Medulla oblongata (tissue), 1 donor: ENCODE measurements at regions not wholly inside any gene's neighbourhood (a gene's known extent, or its start where the extent isn't known, plus 50 kb on each side); places are given as distances from the start of the nearest gene placed in this dataset.

Experiments used
- DNase-seq: peaks from one replicate; pipeline ENCODE4 v3.0.0-alpha.2; 2015; ENCODE audit errors: extremely low spot score

DNA sequence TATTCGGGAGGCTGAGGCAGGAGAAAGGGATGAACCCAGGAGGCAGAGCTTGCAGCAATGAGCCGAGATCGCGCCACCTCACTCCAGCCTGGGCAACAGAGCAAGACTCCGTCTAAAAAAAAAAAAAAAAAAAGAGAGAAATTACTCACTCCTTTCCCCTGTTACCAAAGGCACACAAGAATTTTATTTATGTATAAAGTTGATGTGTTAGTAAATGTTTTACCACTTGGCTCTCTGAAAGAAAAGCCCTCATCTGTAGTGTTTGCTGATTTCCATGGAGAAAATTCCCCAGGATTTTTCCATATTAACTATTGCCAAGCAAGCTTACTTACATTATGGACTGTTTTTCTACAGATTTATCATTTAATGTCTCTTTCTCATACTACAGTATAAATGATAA lies 142.1 kb upstream of the PABPC4L start:
- DNase-seq, result no peak

DNA sequence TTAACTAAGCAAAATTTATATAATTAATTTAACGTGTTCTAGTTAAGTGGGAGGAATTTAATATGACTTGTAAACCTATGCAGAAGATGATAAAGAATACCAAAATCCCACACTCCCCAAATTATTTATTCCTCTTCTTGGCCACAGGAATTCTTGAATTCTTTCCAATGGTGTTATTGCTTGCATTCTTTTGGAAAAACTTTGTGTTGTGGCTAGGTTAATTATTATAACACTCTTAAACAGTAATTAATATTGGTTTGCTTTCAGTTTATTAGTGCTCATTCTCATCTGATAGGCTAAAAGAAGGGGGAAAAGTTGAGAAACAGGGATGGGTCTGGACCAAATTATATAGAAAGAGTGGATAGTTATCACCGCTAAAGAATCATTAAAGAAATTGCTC lies 141.5 kb upstream of the PABPC4L start:
- DNase-seq, result no peak

DNA sequence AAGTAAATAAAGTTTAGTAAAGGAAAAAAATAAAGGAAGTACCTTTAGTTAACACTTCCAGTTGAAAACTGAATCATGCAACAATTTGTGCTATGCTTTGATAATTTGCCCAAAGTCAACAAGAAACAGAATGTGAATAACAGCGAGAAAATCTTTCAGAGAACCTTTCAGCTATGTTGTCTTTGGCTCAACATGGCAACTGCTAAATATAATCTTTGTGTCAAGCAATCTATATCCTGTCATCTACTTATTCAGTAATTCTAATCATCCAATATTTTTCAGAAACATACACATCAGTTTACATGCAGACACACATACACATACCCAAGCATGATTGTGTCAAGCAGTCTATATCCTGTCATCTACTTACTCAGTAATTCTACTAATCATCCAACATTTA lies 136.0 kb upstream of the PABPC4L start:
- no peak for DNase-seq

- DNase-seq, result no peak
These were observed 127.2 kb upstream of the PABPC4L start for GRCh38 chr4:134328741-134329140.

GRCh38 chr4:134327274-134328122 lies 125.9 kb upstream of the PABPC4L start:
- DNase-seq, result no peak

- no peak for DNase-seq
These were observed 125.3 kb upstream of the PABPC4L start for GRCh38 chr4:134326866-134327265.

DNA sequence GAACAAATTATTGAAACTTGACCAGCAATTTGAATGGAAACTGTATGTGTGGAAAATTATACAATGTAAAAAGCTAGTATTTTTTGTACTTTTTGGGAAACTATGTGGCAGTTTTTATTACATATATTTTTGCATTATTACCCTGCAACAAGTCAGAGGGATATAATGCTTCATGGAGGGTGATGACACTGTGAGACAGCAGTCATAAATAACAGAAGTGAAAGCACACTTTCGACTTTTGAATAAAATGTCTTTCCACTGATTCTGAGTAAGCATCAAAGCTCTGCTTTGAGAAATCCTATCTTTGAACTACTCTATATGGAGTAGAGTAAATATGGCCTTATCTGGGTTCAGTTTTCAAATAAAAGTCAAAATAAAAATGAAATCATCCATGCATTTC lies 122.6 kb upstream of the PABPC4L start:
- no peak for DNase-seq

- no peak for DNase-seq
These were observed 118.5 kb upstream of the PABPC4L start for GRCh38 chr4:134320048-134320447.

DNA sequence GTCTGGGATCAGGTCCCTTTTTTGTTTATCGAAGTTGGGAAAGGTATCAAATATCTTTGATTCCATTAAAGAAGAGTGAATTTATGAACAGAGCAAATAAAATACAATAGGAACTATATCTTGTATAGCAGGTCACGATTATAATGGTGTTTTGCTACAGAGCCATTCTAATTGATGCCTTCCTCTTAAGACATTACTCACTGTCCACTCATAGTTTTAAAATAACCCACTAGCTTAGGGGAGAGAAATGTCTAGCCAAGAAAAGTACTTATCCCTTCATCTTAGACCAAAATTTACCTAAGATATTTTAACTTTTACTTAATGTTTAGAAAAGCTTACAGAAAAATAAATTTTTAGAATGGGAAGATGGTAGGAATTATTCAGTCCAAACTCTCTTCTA lies 112.0 kb upstream of the PABPC4L start:
- DNase-seq, result no peak

- no peak for DNase-seq
These were observed 108.1 kb upstream of the PABPC4L start for GRCh38 chr4:134309715-134310114.

DNA sequence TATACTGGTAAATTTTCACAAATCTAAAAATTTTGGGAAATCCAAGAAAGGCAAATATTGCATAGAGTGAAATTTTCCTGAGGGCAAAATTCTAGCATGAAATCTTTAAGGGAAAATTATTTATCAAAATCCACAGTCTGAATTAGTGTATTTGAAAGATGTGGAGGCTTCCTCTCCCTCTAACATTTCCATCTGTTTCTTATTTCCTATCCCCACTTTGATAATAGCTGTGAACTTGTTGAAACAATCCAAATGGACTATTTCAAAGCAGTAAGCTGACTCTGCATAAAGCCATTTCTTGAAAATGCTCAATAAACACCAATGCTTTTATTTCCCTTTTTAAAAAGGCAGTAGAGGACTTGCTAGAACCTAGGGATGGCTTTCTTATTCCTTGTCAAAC lies 107.3 kb upstream of the PABPC4L start:
- no peak for DNase-seq

DNA sequence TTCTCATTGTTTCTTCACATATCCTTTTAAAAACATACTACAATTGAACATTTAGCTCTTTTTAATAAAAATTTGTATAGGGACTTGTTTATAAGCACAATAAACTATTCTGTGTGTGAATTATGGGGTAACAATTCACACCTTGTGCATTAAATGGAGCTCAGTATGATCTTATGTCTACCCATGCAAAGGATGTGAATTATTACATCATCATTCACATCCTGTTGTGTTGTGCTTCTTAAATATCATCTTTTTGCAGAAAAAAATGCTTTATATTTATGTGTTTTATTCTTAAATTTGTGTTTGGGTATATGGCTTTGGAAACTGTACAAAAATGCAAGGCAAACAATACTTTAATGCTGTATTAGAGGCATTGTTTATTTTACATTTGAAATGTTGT lies 96.7 kb upstream of the PABPC4L start:
- no peak for DNase-seq

DNA sequence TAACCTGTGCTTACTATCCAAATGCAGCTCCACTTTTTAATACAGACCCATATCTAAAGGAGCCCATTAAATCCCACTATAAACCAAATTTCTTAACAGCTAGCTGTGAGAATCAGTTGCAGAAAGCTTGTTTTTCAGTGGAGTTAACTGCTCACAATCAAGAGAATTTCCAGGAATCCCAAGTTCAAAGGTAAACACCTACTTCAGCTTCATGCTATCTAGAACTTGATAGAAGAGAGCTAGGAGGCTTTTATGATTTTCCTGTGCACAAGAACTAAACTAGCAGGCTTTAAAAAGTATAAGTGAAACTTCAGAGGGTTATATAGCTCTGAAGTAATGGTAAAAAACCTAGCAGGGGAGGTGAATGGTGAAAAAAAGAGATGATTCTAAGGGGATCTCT lies 96.2 kb upstream of the PABPC4L start:
- no peak for DNase-seq

GRCh38 chr4:134282680-134283079 lies 81.1 kb upstream of the PABPC4L start:
- no peak for DNase-seq

DNA sequence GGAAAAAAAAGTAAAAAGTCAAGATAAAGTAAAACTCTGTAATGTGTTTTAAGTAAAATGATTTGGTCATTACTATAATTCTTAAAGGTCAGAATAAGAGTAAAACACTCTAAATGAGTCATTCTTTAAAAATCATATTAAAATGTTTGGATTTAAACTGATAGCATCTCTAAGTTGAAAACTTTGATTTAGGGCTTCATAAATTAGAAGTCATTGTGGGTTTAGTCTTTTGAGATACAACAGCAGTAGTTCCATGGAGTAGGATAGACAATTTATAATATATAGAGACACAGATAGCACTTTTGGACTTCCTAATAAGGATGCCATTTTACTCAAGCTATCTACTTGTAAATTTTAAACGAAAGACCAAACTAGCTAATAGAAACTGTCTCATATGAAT lies 77.1 kb upstream of the PABPC4L start:
- no peak for DNase-seq

GRCh38 chr4:134276476-134276875 lies 74.9 kb upstream of the PABPC4L start:
- DNase-seq, result no peak

GRCh38 chr4:134260126-134260525 lies 58.5 kb upstream of the PABPC4L start:
- no peak for DNase-seq
